ENCODE measurements at regions not wholly inside any gene's neighbourhood (a gene's known extent, or its start where the extent isn't known, plus 50 kb on each side); places are given as distances from the start of the nearest gene placed in this dataset.

DNA sequence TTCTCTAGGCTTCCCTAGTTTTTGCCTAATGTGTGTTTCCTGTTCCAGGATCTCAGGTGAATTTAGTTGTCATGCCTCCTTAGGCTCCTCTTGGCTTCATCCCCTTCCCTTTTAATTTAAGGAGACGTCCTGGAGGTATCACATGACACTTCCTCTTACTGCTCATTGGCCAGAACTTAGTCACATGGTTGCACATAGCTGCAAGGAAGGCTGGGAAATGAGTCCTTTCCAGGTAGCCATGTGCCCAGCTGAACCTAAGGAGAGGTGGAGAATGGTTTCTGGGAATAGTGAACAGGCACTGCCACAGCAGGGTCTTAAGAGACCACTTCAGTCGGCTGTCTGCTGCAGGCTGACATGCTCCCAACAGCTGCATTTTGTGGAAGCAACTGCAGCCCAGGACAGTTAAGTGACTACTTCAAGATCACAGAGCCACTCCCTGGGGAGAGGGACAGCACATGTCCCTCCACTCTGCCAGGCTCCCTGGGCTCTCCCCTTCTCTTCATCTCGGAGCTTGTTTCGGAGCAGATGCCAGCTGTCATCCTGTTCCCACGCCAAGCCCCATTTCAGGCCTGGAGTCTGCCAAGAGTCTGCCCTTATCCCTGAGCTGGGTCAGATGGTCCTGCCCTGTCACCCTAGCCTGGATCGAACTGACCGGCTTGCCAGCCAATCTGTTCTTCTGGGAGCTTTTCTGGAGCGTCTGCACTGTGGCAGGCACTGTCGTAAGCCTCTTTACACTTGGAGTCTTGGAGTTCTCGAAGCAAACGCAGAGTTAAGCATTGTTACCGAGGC, 81.4 kb upstream of the FOXF1 start:
- no peak overlapping the region for H3K4me3 ChIP-seq (ENCODE audit: low read depth, low read length)
- TF ChIP-seq, protein P1, sequence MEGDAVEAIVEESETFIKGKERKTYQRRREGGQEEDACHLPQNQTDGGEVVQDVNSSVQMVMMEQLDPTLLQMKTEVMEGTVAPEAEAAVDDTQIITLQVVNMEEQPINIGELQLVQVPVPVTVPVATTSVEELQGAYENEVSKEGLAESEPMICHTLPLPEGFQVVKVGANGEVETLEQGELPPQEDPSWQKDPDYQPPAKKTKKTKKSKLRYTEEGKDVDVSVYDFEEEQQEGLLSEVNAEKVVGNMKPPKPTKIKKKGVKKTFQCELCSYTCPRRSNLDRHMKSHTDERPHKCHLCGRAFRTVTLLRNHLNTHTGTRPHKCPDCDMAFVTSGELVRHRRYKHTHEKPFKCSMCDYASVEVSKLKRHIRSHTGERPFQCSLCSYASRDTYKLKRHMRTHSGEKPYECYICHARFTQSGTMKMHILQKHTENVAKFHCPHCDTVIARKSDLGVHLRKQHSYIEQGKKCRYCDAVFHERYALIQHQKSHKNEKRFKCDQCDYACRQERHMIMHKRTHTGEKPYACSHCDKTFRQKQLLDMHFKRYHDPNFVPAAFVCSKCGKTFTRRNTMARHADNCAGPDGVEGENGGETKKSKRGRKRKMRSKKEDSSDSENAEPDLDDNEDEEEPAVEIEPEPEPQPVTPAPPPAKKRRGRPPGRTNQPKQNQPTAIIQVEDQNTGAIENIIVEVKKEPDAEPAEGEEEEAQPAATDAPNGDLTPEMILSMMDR (IDR thresholded peaks at IDR 0.05; ENCODE audit: control insufficient read depth, extremely low read depth, insufficient read depth): no peak
- DNase-seq (ENCODE audit: low read depth): no peak

GRCh38 chr16:86429663-86430062, 80.7 kb upstream of the FOXF1 start:
- TF ChIP-seq, protein P1 (IDR thresholded peaks at IDR 0.05; ENCODE audit: control insufficient read depth, extremely low read depth, insufficient read depth): no peak
- no peak for DNase-seq (ENCODE audit: low read depth)
- no peak overlapping the region for H3K4me3 ChIP-seq (ENCODE audit: low read depth, low read length)

DNA sequence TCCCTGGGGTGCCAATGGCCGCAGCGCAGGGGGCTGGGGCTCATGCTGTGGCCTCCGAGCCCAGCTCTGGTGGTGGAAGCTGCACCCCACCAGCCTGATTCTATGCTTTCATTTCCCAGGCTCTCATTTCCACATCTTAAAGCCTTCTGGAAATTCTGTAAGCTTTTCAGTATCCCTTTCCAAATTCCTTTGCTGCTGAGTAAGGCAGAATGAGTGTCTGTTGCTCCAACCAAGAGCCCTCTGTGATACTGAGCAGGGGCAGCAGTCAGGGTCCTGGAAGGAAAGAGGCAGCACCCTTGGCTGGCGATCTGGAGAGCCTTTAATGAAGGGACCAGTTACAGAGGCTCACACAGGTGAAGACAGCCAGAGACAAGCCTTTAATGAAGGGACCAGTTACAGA, 79.5 kb upstream of the FOXF1 start:
- DNase-seq (ENCODE audit: low read depth): no peak
- TF ChIP-seq, protein P1 (IDR thresholded peaks at IDR 0.05; ENCODE audit: control insufficient read depth, extremely low read depth, insufficient read depth): no peak
- no peak overlapping the region for H3K4me3 ChIP-seq (ENCODE audit: low read depth, low read length)

DNA sequence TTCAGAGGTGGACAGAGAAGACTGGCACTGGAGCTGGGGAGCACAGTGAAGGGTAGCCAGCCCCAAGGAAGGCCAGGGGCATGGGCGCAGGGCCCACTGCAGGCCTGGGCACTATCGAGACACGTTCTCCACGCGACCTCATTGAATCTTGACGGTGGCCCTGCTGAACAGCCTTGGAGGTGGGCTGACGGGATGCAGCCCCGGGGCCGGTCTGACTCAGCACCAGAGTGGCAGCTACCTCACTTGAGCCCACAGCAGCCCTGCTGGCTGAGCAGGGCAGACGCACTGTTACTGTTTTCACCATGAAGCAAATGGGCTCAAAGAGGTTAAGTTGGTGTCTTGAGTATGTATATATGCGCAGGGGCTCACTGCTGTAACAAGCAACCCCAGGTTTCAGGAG, 78.8 kb upstream of the FOXF1 start:
- DNase-seq (ENCODE audit: low read depth): no peak
- TF ChIP-seq, protein P1 (IDR thresholded peaks at IDR 0.05; ENCODE audit: control insufficient read depth, extremely low read depth, insufficient read depth): no peak
- no peak overlapping the region for H3K4me3 ChIP-seq (ENCODE audit: low read depth, low read length)

DNA sequence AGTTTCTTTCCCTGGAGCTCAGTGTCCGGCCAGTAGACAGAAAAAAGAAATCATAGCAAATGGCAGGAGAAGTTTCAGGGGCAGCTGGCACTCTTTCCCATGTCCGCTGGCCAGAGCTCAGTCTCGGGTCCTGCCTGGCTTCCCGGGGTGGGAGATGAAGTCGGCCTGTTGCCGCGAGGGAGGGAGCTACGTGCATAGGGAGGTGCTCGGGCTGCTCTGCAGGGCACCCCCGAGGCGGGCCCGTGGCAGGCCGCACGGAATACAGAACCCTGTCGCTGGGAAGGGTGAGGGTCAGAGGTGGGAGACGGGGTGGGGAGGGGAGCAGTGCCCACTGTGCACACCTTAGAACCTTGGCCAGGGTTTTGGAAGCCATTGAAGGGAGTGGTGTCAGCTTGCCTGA, 78.3 kb upstream of the FOXF1 start:
- no peak for DNase-seq (ENCODE audit: low read depth)
- TF ChIP-seq, protein P1 (IDR thresholded peaks at IDR 0.05; ENCODE audit: control insufficient read depth, extremely low read depth, insufficient read depth): no peak
- no peak overlapping the region for H3K4me3 ChIP-seq (ENCODE audit: low read depth, low read length)

GRCh38 chr16:86432691-86433090, 77.6 kb upstream of the FOXF1 start:
- TF ChIP-seq, protein P1 (IDR thresholded peaks at IDR 0.05; ENCODE audit: control insufficient read depth, extremely low read depth, insufficient read depth): no peak
- DNase-seq (ENCODE audit: low read depth): no peak
- H3K4me3 ChIP-seq (ENCODE audit: low read depth, low read length): no peak overlapping the region
